ENCODE measurements at regions not wholly inside any gene's neighbourhood (a gene's known extent, or its start where the extent isn't known, plus 50 kb on each side); places are given as distances from the start of the nearest gene placed in this dataset.

DNA sequence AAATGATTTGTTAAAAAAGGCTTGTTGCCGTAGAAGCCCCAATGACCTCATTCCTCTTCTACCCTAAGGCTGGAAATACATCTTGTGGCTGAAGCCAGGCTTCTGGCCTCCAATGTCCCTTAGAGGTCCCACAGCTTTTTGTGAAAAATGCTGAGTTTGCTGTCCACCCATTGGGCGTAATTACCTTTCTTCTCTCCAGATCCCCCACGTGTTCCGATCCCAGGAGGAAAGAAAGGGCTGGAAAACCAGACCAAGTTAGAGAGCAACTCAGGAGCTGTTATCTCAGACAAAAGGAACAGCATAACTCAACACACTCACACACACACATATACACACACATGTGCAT lies 154.2 kb downstream of the MIAT start:
- TF ChIP-seq, protein P1, sequence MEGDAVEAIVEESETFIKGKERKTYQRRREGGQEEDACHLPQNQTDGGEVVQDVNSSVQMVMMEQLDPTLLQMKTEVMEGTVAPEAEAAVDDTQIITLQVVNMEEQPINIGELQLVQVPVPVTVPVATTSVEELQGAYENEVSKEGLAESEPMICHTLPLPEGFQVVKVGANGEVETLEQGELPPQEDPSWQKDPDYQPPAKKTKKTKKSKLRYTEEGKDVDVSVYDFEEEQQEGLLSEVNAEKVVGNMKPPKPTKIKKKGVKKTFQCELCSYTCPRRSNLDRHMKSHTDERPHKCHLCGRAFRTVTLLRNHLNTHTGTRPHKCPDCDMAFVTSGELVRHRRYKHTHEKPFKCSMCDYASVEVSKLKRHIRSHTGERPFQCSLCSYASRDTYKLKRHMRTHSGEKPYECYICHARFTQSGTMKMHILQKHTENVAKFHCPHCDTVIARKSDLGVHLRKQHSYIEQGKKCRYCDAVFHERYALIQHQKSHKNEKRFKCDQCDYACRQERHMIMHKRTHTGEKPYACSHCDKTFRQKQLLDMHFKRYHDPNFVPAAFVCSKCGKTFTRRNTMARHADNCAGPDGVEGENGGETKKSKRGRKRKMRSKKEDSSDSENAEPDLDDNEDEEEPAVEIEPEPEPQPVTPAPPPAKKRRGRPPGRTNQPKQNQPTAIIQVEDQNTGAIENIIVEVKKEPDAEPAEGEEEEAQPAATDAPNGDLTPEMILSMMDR (IDR thresholded peaks at IDR 0.05): no peak
- TF ChIP-seq POLR2A (IDR thresholded peaks at IDR 0.05): no peak

All from prostate gland (tissue), 2 donors.